ENCODE measurements at regions not wholly inside any gene's neighbourhood (a gene's known extent, or its start where the extent isn't known, plus 50 kb on each side); places are given as distances from the start of the nearest gene placed in this dataset.

DNA sequence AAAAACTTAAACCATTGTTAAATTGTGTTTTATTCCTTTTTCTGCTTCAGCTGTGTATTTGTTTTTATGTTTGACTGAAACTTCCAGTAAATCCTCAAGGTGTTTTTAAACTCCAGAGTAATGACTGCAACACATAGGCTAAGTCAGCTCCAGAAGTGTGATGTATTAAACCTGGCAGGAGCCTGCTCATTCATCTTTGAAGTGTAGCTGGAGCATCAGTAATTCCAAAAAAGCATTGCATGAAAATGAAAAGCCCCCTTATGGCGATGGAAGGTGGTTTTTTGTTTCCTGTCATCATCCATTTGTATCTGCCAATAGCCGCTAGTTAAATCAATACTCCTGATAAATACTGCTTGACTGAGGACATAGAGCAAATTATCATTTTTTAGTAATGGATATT, 474.2 kb upstream of the ADAMTS16 start:
- H3K4me1 ChIP-seq, result no peaks in the 10 kb centered on the region
- intact Hi-C loops (cut with DNase I), result no loop called here
- no peak overlapping the region for H3K4me3 ChIP-seq (replicated peaks in 1 of 3)
- no peak for DNase-seq
- H3K36me3 ChIP-seq, result no peaks in the 10 kb centered on the region
- WGBS, 2 donors, result 89 to 92% methylated on average over 2 of the region's 2 CpGs
- no peaks in the 10 kb centered on the region for H3K9me3 ChIP-seq
- TF ChIP-seq, protein P1, sequence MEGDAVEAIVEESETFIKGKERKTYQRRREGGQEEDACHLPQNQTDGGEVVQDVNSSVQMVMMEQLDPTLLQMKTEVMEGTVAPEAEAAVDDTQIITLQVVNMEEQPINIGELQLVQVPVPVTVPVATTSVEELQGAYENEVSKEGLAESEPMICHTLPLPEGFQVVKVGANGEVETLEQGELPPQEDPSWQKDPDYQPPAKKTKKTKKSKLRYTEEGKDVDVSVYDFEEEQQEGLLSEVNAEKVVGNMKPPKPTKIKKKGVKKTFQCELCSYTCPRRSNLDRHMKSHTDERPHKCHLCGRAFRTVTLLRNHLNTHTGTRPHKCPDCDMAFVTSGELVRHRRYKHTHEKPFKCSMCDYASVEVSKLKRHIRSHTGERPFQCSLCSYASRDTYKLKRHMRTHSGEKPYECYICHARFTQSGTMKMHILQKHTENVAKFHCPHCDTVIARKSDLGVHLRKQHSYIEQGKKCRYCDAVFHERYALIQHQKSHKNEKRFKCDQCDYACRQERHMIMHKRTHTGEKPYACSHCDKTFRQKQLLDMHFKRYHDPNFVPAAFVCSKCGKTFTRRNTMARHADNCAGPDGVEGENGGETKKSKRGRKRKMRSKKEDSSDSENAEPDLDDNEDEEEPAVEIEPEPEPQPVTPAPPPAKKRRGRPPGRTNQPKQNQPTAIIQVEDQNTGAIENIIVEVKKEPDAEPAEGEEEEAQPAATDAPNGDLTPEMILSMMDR (IDR thresholded peaks at IDR 0.05), result no peak
- no peak for TF ChIP-seq POLR2A (IDR thresholded peaks at IDR 0.05)
- H3K27me3 ChIP-seq, result no peaks in the 10 kb centered on the region
- no peak overlapping the region for H3K27ac ChIP-seq

DNA sequence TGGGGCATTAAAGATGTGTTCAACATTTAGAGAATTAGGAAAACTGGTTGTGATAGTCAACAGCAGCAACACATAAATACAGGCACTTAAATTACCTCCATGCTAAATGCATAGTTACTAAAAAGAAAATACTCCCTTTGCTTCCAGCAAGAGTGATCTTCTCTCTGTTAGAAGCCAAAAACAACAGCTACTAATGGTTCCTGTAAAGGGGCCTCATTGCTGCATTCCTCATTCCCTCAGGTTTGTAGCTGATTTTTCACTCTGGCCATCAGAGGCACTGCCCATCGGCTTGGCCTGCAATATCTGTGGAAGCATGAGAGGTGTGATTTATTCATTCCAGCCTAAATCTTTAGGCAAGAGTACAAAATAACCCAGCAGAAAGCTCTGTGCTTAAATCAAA, 466.0 kb upstream of the ADAMTS16 start:
- DNase-seq, result no peak
- intact Hi-C loops (cut with DNase I), result no loop called here
- TF ChIP-seq POLR2A (IDR thresholded peaks at IDR 0.05), result no peak
- TF ChIP-seq, protein P1 (IDR thresholded peaks at IDR 0.05), result no peak
- Histone ChIP-seq H3K4me1 (no peaks in the 10 kb centered on the region), H3K27me3 (no peaks in the 10 kb centered on the region), H3K4me3 (replicated peaks in 1 of 3) (no peak overlapping the region), H3K27ac (no peak overlapping the region), H3K9me3 (no peaks in the 10 kb centered on the region), H3K36me3 (no peaks in the 10 kb centered on the region)
- WGBS, 2 donors, result 23 to 47% methylated on average over 1 of the region's 1 CpG

DNA sequence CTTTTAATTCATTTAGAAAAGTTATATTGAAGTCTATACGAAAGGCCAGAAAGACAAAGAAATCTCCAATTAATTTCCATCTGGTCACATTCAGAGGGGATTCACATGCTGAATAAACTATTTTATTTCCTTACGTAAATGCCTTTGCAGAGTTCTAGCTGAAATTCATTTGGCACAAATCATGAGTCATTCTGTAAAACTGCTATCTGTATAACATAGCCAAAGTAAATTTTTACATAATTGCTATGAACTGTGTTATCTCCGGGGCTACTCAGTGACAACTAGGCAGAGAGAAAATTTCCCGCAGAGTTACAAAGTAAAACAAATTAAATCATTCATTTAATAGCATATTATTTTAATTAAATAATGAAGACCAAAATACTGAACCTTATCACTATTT, 463.2 kb upstream of the ADAMTS16 start:
- Histone ChIP-seq H3K4me3 (replicated peaks in 1 of 3) (no peak overlapping the region), H3K9me3 (no peaks in the 10 kb centered on the region), H3K4me1 (no peaks in the 10 kb centered on the region), H3K27me3 (no peaks in the 10 kb centered on the region), H3K36me3 (no peaks in the 10 kb centered on the region), H3K27ac (no peak overlapping the region)
- DNase-seq, result no peak
- TF ChIP-seq, protein P1 (IDR thresholded peaks at IDR 0.05), result no peak
- no peak for TF ChIP-seq POLR2A (IDR thresholded peaks at IDR 0.05)
- 67 to 68% methylated on average over 4 of the region's 4 CpGs for WGBS, 2 donors
- intact Hi-C loops (cut with DNase I), result no loop called here

DNA sequence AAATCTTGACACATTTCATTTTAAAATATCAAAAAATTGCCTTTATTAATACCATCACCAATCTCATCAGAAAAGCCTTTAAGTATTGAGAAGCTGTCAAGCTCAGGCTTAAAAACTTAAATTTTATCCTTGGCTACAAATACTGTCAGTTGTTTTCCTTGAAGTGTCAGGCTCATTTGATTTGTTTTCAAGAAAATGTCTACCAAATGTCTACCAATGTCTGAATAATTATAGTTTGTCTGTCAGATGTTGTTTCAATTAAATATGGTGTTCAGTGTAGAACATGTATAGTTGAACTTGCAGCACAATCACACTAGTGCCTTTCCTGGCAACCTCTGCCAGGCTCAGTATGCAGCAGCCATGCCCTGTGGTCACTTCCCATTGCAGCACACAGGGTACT, 455.2 kb upstream of the ADAMTS16 start:
- Histone ChIP-seq H3K4me1 (no peaks in the 10 kb centered on the region), H3K9me3 (no peaks in the 10 kb centered on the region), H3K36me3 (no peaks in the 10 kb centered on the region), H3K27me3 (no peaks in the 10 kb centered on the region), H3K4me3 (replicated peaks in 1 of 3) (no peak overlapping the region), H3K27ac (no peak overlapping the region)
- TF ChIP-seq, protein P1 (IDR thresholded peaks at IDR 0.05), result no peak
- no peak for TF ChIP-seq POLR2A (IDR thresholded peaks at IDR 0.05)
- intact Hi-C loops (cut with DNase I), result no loop called here
- DNase-seq, result no peak

DNA sequence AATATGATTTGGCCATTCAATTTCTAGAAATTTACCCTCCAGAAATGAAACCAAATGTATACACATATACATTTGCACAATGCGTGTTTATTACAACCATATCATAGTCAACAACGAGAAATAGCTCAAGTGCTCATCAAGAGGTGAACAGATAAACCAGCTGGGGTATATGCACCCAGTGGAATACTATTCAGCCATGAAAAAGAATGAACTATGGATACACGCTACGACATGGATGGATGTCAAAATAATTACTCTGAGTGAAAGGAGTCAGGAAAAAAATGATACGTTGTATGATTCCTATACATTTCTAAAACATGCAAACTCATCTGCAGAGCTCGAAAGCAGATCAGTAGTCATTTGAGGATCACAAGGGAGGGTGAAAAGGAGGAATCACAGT, 441.5 kb upstream of the ADAMTS16 start:
- peaks cover 0 to 5% of the 10 kb centered on the region in 2 donors for H3K4me1 ChIP-seq
- H3K27me3 ChIP-seq, result no peaks in the 10 kb centered on the region
- 93% methylated on average over 6 of the region's 6 CpGs for WGBS, 2 donors
- no peak overlapping the region for H3K27ac ChIP-seq
- TF ChIP-seq, protein P1 (IDR thresholded peaks at IDR 0.05), result no peak
- no peak for TF ChIP-seq POLR2A (IDR thresholded peaks at IDR 0.05)
- intact Hi-C loops (cut with DNase I), result no loop called here
- H3K36me3 ChIP-seq, result no peaks in the 10 kb centered on the region
- no peak overlapping the region for H3K4me3 ChIP-seq (replicated peaks in 1 of 3)
- no peaks in the 10 kb centered on the region for H3K9me3 ChIP-seq
- no peak for DNase-seq

Data from thyroid gland (tissue), 4 donors.